IMR-90 (cell line): ENCODE measurements at regions not wholly inside any gene's neighbourhood (a gene's known extent, or its start where the extent isn't known, plus 50 kb on each side); places are given as distances from the start of the nearest gene placed in this dataset.
"Not testable (repeated sequence)": the region's sequence is repeated elsewhere in the genome, so short reads cannot be mapped to it uniquely, and the experiment has no call there.

Experiments used
- ATAC-seq: fragments of 200-7000 bp; cut with Tn5 transposase; 2 replicates; pipeline ENCODE4 v1.9.1; 2020; ENCODE audit warnings: low read depth, mild to moderate bottlenecking, moderate library complexity
- BruUV-seq: library from RNA; stranded (reverse); fragments of 400-500 nt; replicated peaks from 2 replicates; lab custom pipeline; 2021; lab: Mats Ljungman, UMichigan
- CTCF ChIA-PET: fragments of 300-600 bp; formaldehyde crosslinking; extraction: SDS; loops from one replicate; lab custom pipeline; 2021; ENCODE audit warnings: antibody characterized with exemption; lab: Yijun Ruan, JAX
- POLR2A ChIA-PET: fragments of 300-600 bp; sonication (Branson Sonifier 250); formaldehyde crosslinking; loops from one replicate; lab custom pipeline; 2022; ENCODE audit warnings: antibody characterized with exemption; ENCODE audit not compliant: unreplicated experiment; lab: Charles Lee
- DNase-seq: peaks from one replicate; pipeline ENCODE4 v3.0.0; 2013
- H2AFZ ChIP-seq: replicated peaks from 2 replicates; pipeline ENCODE3; 2013; ENCODE audit warnings: low read length, mild to moderate bottlenecking; ENCODE audit not compliant: poor library complexity
- H2AK5ac ChIP-seq: 2 replicates; pipeline ENCODE4 v1.6.1; 2013; ENCODE audit warnings: low read depth, low read length, inconsistent platforms
- H2AK9ac ChIP-seq: replicated peaks from 2 replicates; pipeline ENCODE3; 2013; ENCODE audit warnings: mild to moderate bottlenecking, low read depth, low read length, moderate library complexity; ENCODE audit not compliant: poor library complexity
- H2BK120ac ChIP-seq: 2 replicates; pipeline ENCODE4 v1.6.1; 2013; ENCODE audit warnings: low read depth, low read length, inconsistent platforms
- H2BK15ac ChIP-seq: 3 replicates; pipeline ENCODE4 v1.6.1; 2013; ENCODE audit warnings: low read depth, low read length, inconsistent platforms
- H2BK20ac ChIP-seq: 2 replicates; pipeline ENCODE4 v1.6.1; 2013; ENCODE audit warnings: low read depth, mild to moderate bottlenecking, inconsistent platforms, low read length, moderate library complexity
- H2BK5ac ChIP-seq: 2 replicates; pipeline ENCODE4 v1.6.1; 2013; ENCODE audit warnings: mild to moderate bottlenecking, low read depth, low read length, inconsistent platforms; ENCODE audit not compliant: poor library complexity, severe bottlenecking
- H3K14ac ChIP-seq: replicated peaks from 2 replicates; pipeline ENCODE4 v1.6.1; 2013; ENCODE audit warnings: low read depth, low read length, inconsistent platforms
- H3K18ac ChIP-seq: 2 replicates; pipeline ENCODE4 v1.6.1; 2013; ENCODE audit warnings: low read depth, low read length, control low read depth
- H3K23ac ChIP-seq: 2 replicates; pipeline ENCODE4 v1.6.1; 2013; ENCODE audit warnings: low read depth, low read length, inconsistent platforms
- H3K27ac ChIP-seq: 2 replicates; pipeline ENCODE4 v1.5.1; 2013; ENCODE audit warnings: mild to moderate bottlenecking, control low read depth, low read length; ENCODE audit not compliant: insufficient read depth
- H3K27me3 ChIP-seq: 2 replicates; pipeline ENCODE4 v1.6.1; 2013; ENCODE audit warnings: low read length; ENCODE audit not compliant: control insufficient read depth, insufficient read depth
- H3K36me3 ChIP-seq: 2 replicates; pipeline ENCODE4 v1.6.1; 2013; ENCODE audit warnings: low read length, mixed read lengths; ENCODE audit not compliant: control insufficient read depth, insufficient read depth
- H3K4ac ChIP-seq: 2 replicates; pipeline ENCODE4 v1.6.1; 2013; ENCODE audit warnings: low read depth, low read length, inconsistent platforms
- H3K4me1 ChIP-seq: 2 replicates; pipeline ENCODE4 v1.6.1; 2013; ENCODE audit warnings: low read length, mixed read lengths; ENCODE audit not compliant: control insufficient read depth, insufficient read depth
- H3K4me2 ChIP-seq: 2 replicates; pipeline ENCODE4 v1.6.1; 2013; ENCODE audit warnings: low read depth, mild to moderate bottlenecking, control low read depth, low read length, moderate library complexity
- H3K4me3 ChIP-seq: 2 replicates; pipeline ENCODE4 v1.5.1; 2013; ENCODE audit warnings: low read depth, mild to moderate bottlenecking, control low read depth, low read length, moderate library complexity; ENCODE audit not compliant: insufficient read depth
- H3K56ac ChIP-seq: 2 replicates; pipeline ENCODE4 v1.6.1; 2013; ENCODE audit warnings: low read length, inconsistent platforms; ENCODE audit not compliant: insufficient read depth; ENCODE audit errors: extremely low read depth
- H3K79me1 ChIP-seq, 2 experiments: 2 replicates each; pipeline ENCODE4 v1.6.1; 2013; ENCODE audit warnings: low read length in 2 of 2, inconsistent platforms in 1 of 2, low read depth in 1 of 2
- H3K9ac ChIP-seq: 2 replicates; pipeline ENCODE4 v1.6.1; 2013; ENCODE audit warnings: low read depth, low read length, control low read depth
- H3K9me1 ChIP-seq: 2 replicates; pipeline ENCODE4 v1.6.1; 2013; ENCODE audit warnings: low read length, inconsistent platforms; ENCODE audit not compliant: insufficient read depth
- H3K9me3 ChIP-seq: 2 replicates; pipeline ENCODE4 v1.6.1; 2013; ENCODE audit warnings: low read length; ENCODE audit not compliant: control insufficient read depth, insufficient read depth
- H4K20me1 ChIP-seq: 2 replicates; pipeline ENCODE4 v1.6.1; 2013; ENCODE audit warnings: low read length, inconsistent platforms; ENCODE audit not compliant: insufficient read depth
- H4K5ac ChIP-seq: 2 replicates; pipeline ENCODE4 v1.6.1; 2013; ENCODE audit warnings: mild to moderate bottlenecking, low read depth, low read length, control low read depth
- H4K8ac ChIP-seq, 2 experiments: 2 replicates each; pipeline ENCODE4 v1.6.1; 2013; ENCODE audit warnings: low read depth in 2 of 2, low read length in 2 of 2, control low read depth in 1 of 2, inconsistent platforms in 1 of 2
- H4K91ac ChIP-seq: 2 replicates; pipeline ENCODE4 v1.6.1; 2013; ENCODE audit warnings: low read depth, low read length, inconsistent platforms; ENCODE audit not compliant: insufficient read depth
- WGBS, 2 experiments: methylation state at CpG; one replicate each; pipeline versions ENCODE4 v1.1.5 to v1.1.7; 2013; ENCODE audit warnings: missing lambda C conversion rate in 2 of 2; ENCODE audit not compliant: insufficient read length in 1 of 2; ENCODE audit errors: extremely low coverage in 2 of 2; 5-methylcytosine and 5-hydroxymethylcytosine counted together
- dilution Hi-C: fragments of 300-500 bp; cut with HindIII; formaldehyde crosslinking; loops from one replicate; pipeline ENCODE4 v1.14.3; 2018; ENCODE audit warnings: low sequenced_read_pairs; ENCODE audit not compliant: unreplicated experiment
- in situ Hi-C: fragments of 300-500 bp; cut with MboI; formaldehyde crosslinking; loops from 3 replicates; pipeline ENCODE4 v1.14.3; 2019; ENCODE audit warnings: low sequenced_read_pairs, inconsistent platforms, mixed read lengths
- intact Hi-C: fragments of 100-400 bp; cut with micrococcal nuclease; formaldehyde crosslinking; loops from 2 replicates; pipeline ENCODE4 v1.10.0; 2022

- H3K9me3 ChIP-seq, H2AK9ac ChIP-seq, intact Hi-C loops, H3K14ac ChIP-seq, H3K9ac ChIP-seq, H2BK15ac ChIP-seq, CTCF ChIA-PET, H3K36me3 ChIP-seq, H3K4me3 ChIP-seq, H3K79me1 ChIP-seq, H2BK20ac ChIP-seq, H3K18ac ChIP-seq, H4K20me1 ChIP-seq, H2BK120ac ChIP-seq, H4K8ac ChIP-seq, H3K23ac ChIP-seq, H4K91ac ChIP-seq, BruUV-seq, dilution Hi-C loops, DNase-seq, H3K27ac ChIP-seq, H3K4me1 ChIP-seq, H3K4ac ChIP-seq, H2AK5ac ChIP-seq, in situ Hi-C loops, POLR2A ChIA-PET, H3K4me2 ChIP-seq, ATAC-seq, H4K5ac ChIP-seq, H2AFZ ChIP-seq, H2BK5ac ChIP-seq, H3K9me1 ChIP-seq, H3K56ac ChIP-seq: not testable (repeated sequence)
- H3K27me3 ChIP-seq = peaks cover 13% of the 10 kb centered on the region
- 0% methylated on average over 2 of the region's 12 CpGs; no CpG with 5 or more reads in 1 of the 2 experiments for WGBS, 2 experiments
These were observed 492.0 kb downstream of the PRIM2 start for GRCh38 chr6:57809454-57809853.

GRCh38 chr6:57813271-57814075 lies 496.0 kb downstream of the PRIM2 start:
- DNase-seq (peak; percentile 22), ATAC-seq (peak; percentile 60)
- H3K18ac ChIP-seq, dilution Hi-C loops, H2AFZ ChIP-seq, H4K20me1 ChIP-seq, H3K4me1 ChIP-seq, H3K9me1 ChIP-seq, CTCF ChIA-PET, H3K9ac ChIP-seq, H3K79me1 ChIP-seq, BruUV-seq, H2AK5ac ChIP-seq, H2BK5ac ChIP-seq, H3K9me3 ChIP-seq, H4K5ac ChIP-seq, in situ Hi-C loops, H3K4me3 ChIP-seq, H3K4ac ChIP-seq, H3K56ac ChIP-seq, H3K14ac ChIP-seq, H4K8ac ChIP-seq, H2AK9ac ChIP-seq, H3K27ac ChIP-seq, H2BK15ac ChIP-seq, H2BK120ac ChIP-seq, H3K36me3 ChIP-seq, POLR2A ChIA-PET, intact Hi-C loops, H3K23ac ChIP-seq, H2BK20ac ChIP-seq, H4K91ac ChIP-seq: not testable (repeated sequence)
- WGBS, 2 experiments = no CpG with 5 or more reads among the region's 28 CpGs
- H3K27me3 ChIP-seq = peaks cover 12% of the 10 kb centered on the region
- 0 out of 2 replicates have a peak overlapping the region, but pooled peaks have one; percentile 50 for H3K4me2 ChIP-seq
